NOMO-1 treated with DMSO at 0.1 percent for 48 hours (cell line): ENCODE measurements at regions not wholly inside any gene's neighbourhood (a gene's known extent, or its start where the extent isn't known, plus 50 kb on each side); places are given as distances from the start of the nearest gene placed in this dataset.
"Not testable (repeated sequence)": the region's sequence is repeated elsewhere in the genome, so short reads cannot be mapped to it uniquely, and the experiment has no call there.

Experiments used
- DNase-seq: peaks from one replicate; lab custom pipeline; 2025; ENCODE audit not compliant: unreplicated experiment; lab: John Stamatoyannopoulos, UW

GRCh38 chr3:171979081-171979480, 60.3 kb upstream of the FNDC3B start:
- no peak for DNase-seq

- DNase-seq, result peak; percentile 93
Observed at GRCh38 chr3:171980578-171981270, 58.7 kb upstream of the FNDC3B start.

- DNase-seq, result no peak
Observed at GRCh38 chr3:171981271-171981605, 58.1 kb upstream of the FNDC3B start.

- DNase-seq, result no peak
Observed at GRCh38 chr3:171982828-171983227, 56.5 kb upstream of the FNDC3B start.

- not testable (repeated sequence) for DNase-seq
Observed at GRCh38 chr3:171983685-171984084, 55.7 kb upstream of the FNDC3B start.

- DNase-seq, result peak; percentile 93
Observed at GRCh38 chr3:171984883-171985282, 54.5 kb upstream of the FNDC3B start.

- DNase-seq, result peak; percentile 97
Observed at GRCh38 chr3:171986176-171986575, 53.2 kb upstream of the FNDC3B start.

GRCh38 chr3:171986757-171987518, 52.4 kb upstream of the FNDC3B start:
- DNase-seq, result no peak
